GM12891 (cell line): ENCODE measurements at regions not wholly inside any gene's neighbourhood (a gene's known extent, or its start where the extent isn't known, plus 50 kb on each side); places are given as distances from the start of the nearest gene placed in this dataset.

ENCODE experiments used
- PAX5 ChIP-seq: IDR thresholded peaks from 2 replicates; pipeline ENCODE4 v1.6.1; 2011; ENCODE audit warnings: low read length, moderate library complexity, mild to moderate bottlenecking; ENCODE audit not compliant: insufficient read depth, severe bottlenecking
- POLR2A ChIP-seq: IDR thresholded peaks from 2 replicates; pipeline ENCODE4 v1.6.1; 2011; ENCODE audit warnings: low read depth, low read length, control low read depth
- POLR2AphosphoS5 ChIP-seq: IDR thresholded peaks from 2 replicates; pipeline ENCODE4 v1.6.1; 2011; ENCODE audit warnings: low read depth, low read length, control low read depth
- POU2F2 ChIP-seq: IDR thresholded peaks from 2 replicates; pipeline ENCODE4 v1.6.1; 2011; ENCODE audit warnings: low read depth, mild to moderate bottlenecking, control low read depth, low read length, moderate library complexity
- SPI1 ChIP-seq: IDR thresholded peaks from 2 replicates; pipeline ENCODE4 v1.6.1; 2011; ENCODE audit warnings: low read depth, low read length, control low read depth
- TAF1 ChIP-seq: IDR thresholded peaks from 2 replicates; pipeline ENCODE4 v1.6.1; 2011; ENCODE audit warnings: low read depth, low read length, control low read depth

DNA sequence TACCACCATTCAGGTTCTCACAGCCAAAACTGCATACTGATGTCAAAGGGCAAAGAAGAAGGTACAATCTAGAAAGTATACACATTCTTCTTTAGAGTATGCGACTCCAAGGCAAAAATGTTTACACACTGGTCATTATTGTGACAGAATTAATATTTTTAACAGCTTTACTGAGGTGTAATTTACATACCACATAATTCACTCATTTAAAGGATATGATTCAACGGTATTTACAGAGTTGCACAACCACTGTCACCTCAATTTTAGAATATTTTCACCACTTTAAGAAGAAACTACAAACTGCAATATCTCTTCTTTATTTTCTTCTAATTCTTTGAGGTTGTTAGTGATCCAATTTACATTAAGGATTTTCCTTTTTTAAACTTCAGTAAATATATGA is 325.4 kb upstream of the SMIM31 start:
- TF ChIP-seq PAX5 (no peak), POLR2AphosphoS5 (no peak), POLR2A (no peak), TAF1 (no peak), POU2F2 (no peak), SPI1 (no peak)
